C4-2B (cell line): ENCODE measurements at regions not wholly inside any gene's neighbourhood (a gene's known extent, or its start where the extent isn't known, plus 50 kb on each side); places are given as distances from the start of the nearest gene placed in this dataset.

Source experiments
- H3K27ac ChIP-seq: fragments of 450-650 bp; 2 replicates; pipeline ENCODE4 v1.5.1; 2017
- CTCF ChIP-seq: fragments of 450-650 bp; conservative IDR thresholded peaks from 2 replicates; pipeline ENCODE4 v1.5.1; 2017; ENCODE audit warnings: mild to moderate bottlenecking
- ZFX ChIP-seq: fragments of 450-650 bp; IDR thresholded peaks from 2 replicates; pipeline ENCODE4 v1.6.1; 2017

DNA sequence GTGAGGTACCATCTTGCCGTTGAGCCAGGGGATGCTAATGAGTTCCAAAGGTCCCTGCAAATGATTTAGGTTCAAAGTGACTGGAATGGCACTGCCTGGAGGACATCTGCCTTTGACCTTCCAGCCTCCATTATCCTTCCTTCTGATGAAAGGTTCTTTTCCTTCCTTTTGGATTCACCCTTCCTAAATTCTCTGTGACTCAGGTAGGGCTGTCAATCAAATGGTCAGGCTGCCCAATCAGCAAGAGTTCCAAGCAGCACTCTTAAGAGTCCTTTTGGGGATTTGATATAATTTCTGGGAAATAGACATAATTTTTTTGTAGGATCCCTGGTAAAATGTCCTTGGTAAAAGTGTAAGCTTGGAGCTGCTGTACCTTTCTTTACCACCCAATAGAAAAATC, 58.8 kb upstream of the LMO4 start:
- TF ChIP-seq CTCF (no peak), ZFX (no peak)
- no peak overlapping the region for H3K27ac ChIP-seq

DNA sequence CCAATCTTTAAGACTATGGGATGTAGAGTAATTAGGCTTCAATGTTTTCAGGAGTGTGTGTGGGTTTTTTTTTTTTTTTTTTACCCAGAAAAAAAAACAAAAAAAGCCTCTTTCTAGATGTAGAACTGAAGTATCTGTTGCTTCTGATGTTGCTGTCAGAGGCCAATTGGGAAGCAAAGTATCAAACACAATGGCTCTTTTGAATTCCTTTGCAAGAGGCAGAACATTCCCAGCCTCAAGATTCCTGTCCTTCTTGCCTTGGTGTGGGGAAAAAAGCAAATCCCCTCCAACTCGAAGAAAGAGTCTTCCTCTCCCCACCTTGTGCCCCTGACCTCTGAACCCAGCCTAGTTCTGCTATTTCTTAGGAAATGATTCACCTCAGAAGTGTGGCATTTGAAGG, 55.4 kb upstream of the LMO4 start:
- H3K27ac ChIP-seq, result no peak overlapping the region
- TF ChIP-seq CTCF (no peak), ZFX (no peak)

GRCh38 chr1:87274851-87275250, 53.8 kb upstream of the LMO4 start:
- no peak for TF ChIP-seq ZFX
- no peak for TF ChIP-seq CTCF
- no peak overlapping the region for H3K27ac ChIP-seq

GRCh38 chr1:87278825-87279535, 49.7 kb upstream of the LMO4 start:
- H3K27ac ChIP-seq, result no peak overlapping the region
- TF ChIP-seq CTCF, result no peak
- no peak for TF ChIP-seq ZFX
